ENCODE measurements at regions not wholly inside any gene's neighbourhood (a gene's known extent, or its start where the extent isn't known, plus 50 kb on each side); places are given as distances from the start of the nearest gene placed in this dataset.

GRCh38 chr5:61632064-61632463, 300.0 kb downstream of the ZSWIM6 start:
- TF ChIP-seq CTCF (IDR thresholded peaks at IDR 0.05) (no peak), EP300 (IDR thresholded peaks at IDR 0.05) (no peak), POLR2AphosphoS5 (IDR thresholded peaks at IDR 0.05) (no peak), POLR2A (IDR thresholded peaks at IDR 0.05) (no peak)

All from sigmoid colon (tissue), 4 donors.